A549 (cell line): ENCODE measurements at regions not wholly inside any gene's neighbourhood (a gene's known extent, or its start where the extent isn't known, plus 50 kb on each side); places are given as distances from the start of the nearest gene placed in this dataset.

ENCODE experiments used
- ATOH8 ChIP-seq: fragments of 250-450 bp; sonication (Bioruptor Pico); IDR thresholded peaks from 2 replicates; pipeline ENCODE4 v1.5.0; 2020; ENCODE audit warnings: low read depth, mild to moderate bottlenecking, moderate library complexity
- BHLHE40 ChIP-seq: IDR thresholded peaks from 2 replicates; pipeline ENCODE4 v1.6.1; 2012; ENCODE audit warnings: low read depth, low read length, inconsistent platforms
- CTCF ChIP-seq: fragments of >200 bp; sonication (Bioruptor Twin); formaldehyde crosslinking; IDR thresholded peaks from 3 replicates; pipeline ENCODE4 v1.5.1; 2016
- ESRRA ChIP-seq: fragments of 150-350 bp; IDR thresholded peaks from 2 replicates; pipeline ENCODE4 v1.6.1; 2014; ENCODE audit warnings: mild to moderate bottlenecking, low read length, borderline replicate concordance
- HDAC2 ChIP-seq: fragments of 200-600 bp; sonication (generic); IDR thresholded peaks from 2 replicates; pipeline ENCODE4 v1.6.1; 2016
- JUNB ChIP-seq: fragments of >200 bp; sonication (Bioruptor Twin); formaldehyde crosslinking; IDR thresholded peaks from 2 replicates; pipeline ENCODE4 v1.6.1; 2016
- MAFK ChIP-seq: fragments of 450-650 bp; IDR thresholded peaks from 2 replicates; pipeline ENCODE4 v1.6.1; 2014; ENCODE audit not compliant: partially characterized antibody
- MAX ChIP-seq: IDR thresholded peaks from 2 replicates; pipeline ENCODE4 v1.6.1; 2012
- NPAS2 ChIP-seq: fragments of 250-450 bp; sonication (Bioruptor Pico); IDR thresholded peaks from 2 replicates; pipeline ENCODE4 v1.8.0; 2022; ENCODE audit warnings: mild to moderate bottlenecking, moderate library complexity, borderline replicate concordance
- POLR2A ChIP-seq: IDR thresholded peaks from 2 replicates; pipeline ENCODE4 v1.6.1; 2012; ENCODE audit warnings: mild to moderate bottlenecking, low read length
- RAD21 ChIP-seq, 2 experiments: fragments of >200 bp in 1 of 2; sonication (Bioruptor Twin) in 1 of 2; formaldehyde crosslinking in 1 of 2; IDR thresholded peaks in 1 of 2; conservative IDR thresholded peaks in 1 of 2; 2 replicates in 1 of 2; 3 replicates in 1 of 2; pipeline ENCODE4 v1.6.1; 2012 to 2018; ENCODE audit warnings: inconsistent platforms in 1 of 2
- RCOR1 ChIP-seq: fragments of 150-350 bp; IDR thresholded peaks from 2 replicates; pipeline ENCODE4 v1.6.1; 2014; ENCODE audit warnings: antibody characterized with exemption, low read length, low read depth
- REST ChIP-seq: fragments of 200-600 bp; sonication (generic); IDR thresholded peaks from 2 replicates; pipeline ENCODE4 v1.6.1; 2016; ENCODE audit warnings: antibody characterized with exemption, mild to moderate bottlenecking, moderate library complexity
- SREBF2 ChIP-seq: fragments of 450-650 bp; IDR thresholded peaks from 2 replicates; pipeline ENCODE4 v1.6.1; 2014; ENCODE audit warnings: mild to moderate bottlenecking, moderate library complexity

GRCh38 chr4:41418444-41418843 is 119.5 kb upstream of the LIMCH1 start:
- no peak for TF ChIP-seq RAD21 (conservative IDR thresholded peaks at IDR 0.05 in 1 of 2, IDR thresholded peaks at IDR 0.05 in 1 of 2)
- TF ChIP-seq MAFK: no peak
- TF ChIP-seq RCOR1: no peak
- TF ChIP-seq CTCF: no peak
- TF ChIP-seq ESRRA: no peak
- TF ChIP-seq POLR2A: no peak
- no peak for TF ChIP-seq ATOH8 (CRISPR knock-in tag)
- TF ChIP-seq SREBF2: no peak
- no peak for TF ChIP-seq NPAS2 (CRISPR knock-in tag)
- no peak for TF ChIP-seq HDAC2
- TF ChIP-seq JUNB: no peak
- TF ChIP-seq REST: no peak
- TF ChIP-seq MAX: no peak
- TF ChIP-seq BHLHE40: no peak
